Skeletal muscle cell (primary cell): ENCODE measurements at regions not wholly inside any gene's neighbourhood (a gene's known extent, or its start where the extent isn't known, plus 50 kb on each side); places are given as distances from the start of the nearest gene placed in this dataset.
"Not testable (repeated sequence)": the region's sequence is repeated elsewhere in the genome, so short reads cannot be mapped to it uniquely, and the experiment has no call there.

Source experiments
- DNase-seq: peaks from one replicate; pipeline ENCODE4 v3.0.0-alpha.2; 2010; ENCODE audit warnings: low read depth
- H3K4me3 ChIP-seq: 2 replicates; pipeline ENCODE4 v1.5.1; 2011; ENCODE audit warnings: low read depth, mild to moderate bottlenecking, control low read depth, low read length, moderate library complexity

GRCh38 chr9:67168530-67169157 lies 176.3 kb upstream of the SPATA31A3 start:
- DNase-seq, H3K4me3 ChIP-seq: not testable (repeated sequence)

DNA sequence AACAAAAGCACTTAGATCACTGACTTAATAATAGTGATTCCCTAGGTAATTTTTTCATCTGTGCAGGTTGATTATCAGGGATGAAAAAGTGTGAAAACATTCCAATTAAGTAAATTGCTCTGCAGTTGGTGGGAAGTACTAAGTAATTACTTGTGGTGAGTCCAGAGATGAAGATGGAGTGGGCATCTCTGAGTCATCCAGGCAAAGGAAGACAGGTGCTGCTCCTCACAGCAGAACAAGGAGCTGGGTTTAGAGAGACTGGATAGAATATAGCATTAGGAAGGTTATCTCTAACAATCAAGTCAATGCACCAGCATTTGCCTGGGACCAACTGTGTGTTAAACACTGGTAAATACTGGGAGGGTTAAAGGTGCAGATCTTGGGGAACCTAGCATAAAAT lies 174.0 kb upstream of the SPATA31A3 start:
- not testable (repeated sequence) for DNase-seq, H3K4me3 ChIP-seq

DNA sequence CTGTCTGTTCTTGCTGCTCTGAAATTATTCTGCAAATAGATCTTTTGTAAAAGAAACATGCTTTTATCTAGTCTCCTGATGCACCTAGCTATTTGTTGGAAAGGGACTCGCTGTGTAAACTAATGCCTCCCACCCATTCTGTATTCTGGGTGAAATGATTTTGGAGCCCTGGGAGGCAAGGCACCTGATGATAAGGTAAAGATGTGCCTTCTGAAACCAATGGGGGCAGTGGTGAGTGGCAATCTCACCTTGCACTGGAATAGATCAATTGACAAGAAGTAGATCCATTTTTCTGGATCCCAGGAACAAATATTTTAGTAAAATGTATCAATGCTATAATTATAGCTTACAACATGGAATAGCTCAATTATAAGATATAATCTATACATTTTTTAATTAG lies 170.5 kb upstream of the SPATA31A3 start:
- not testable (repeated sequence) for DNase-seq, H3K4me3 ChIP-seq

DNA sequence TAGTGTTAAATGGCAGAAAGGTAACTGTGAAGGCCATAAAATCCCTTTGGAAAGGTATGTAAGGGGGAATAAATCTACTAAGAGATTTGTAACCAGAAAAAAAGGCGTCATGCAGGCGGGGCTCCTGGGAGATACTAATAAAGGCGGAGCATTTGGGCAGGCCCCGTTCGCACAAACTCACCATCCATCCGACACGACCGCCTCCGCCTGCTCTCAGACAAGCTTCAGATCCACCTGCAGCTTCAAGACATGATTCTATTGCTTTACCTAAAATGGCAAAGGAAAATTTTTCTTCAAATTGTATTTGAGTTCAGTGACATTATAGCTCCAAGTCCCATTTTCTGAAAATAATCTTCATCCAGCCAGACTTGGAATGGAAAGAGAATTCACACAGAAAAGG lies 162.9 kb upstream of the SPATA31A3 start:
- not testable (repeated sequence) for H3K4me3 ChIP-seq, DNase-seq

DNA sequence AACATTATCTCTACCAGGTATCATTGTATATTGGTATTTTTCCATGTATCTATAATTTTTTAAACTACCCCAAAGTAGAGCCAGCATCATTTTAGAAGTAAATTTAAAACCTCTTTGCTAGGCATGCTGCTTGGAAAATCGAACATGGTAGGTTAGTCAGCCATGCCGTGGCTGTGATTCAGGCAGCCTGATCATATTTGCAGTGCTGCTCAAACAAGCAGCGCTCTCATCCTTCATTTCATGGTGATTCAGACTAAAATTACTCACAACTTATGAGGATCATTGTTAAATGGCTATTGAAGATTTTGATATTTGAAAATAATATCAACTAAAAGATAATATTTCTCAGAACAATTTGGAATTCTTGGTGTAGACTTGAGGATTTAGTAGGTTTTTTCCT lies 161.2 kb upstream of the SPATA31A3 start:
- not testable (repeated sequence) for DNase-seq, H3K4me3 ChIP-seq

- H3K4me3 ChIP-seq = not testable (repeated sequence)
Measured at GRCh38 chr9:67142392-67143107, 150.2 kb upstream of the SPATA31A3 start.

DNA sequence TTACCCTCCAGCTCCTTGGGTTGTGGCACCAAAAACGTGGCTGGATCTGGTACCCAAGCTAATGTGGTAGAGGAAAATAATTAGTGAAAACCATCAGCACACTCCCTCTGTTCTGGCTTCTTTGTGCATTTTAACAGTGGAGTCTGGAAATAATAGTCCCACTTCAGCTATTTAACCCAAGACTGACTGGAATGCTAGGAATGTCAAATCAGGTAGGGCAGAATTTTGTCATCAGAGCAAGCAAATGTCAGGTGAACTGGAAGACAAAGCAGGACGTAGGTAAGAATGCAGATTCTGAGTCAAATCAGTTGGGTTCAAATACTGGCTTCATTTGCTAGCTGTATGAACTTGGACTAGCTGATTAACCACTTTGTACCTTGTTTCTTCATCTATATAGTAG lies 144.0 kb upstream of the SPATA31A3 start:
- not testable (repeated sequence) for DNase-seq, H3K4me3 ChIP-seq

More at GRCh38 chr9:67142392-67143107, 150.2 kb upstream of the SPATA31A3 start:
- not testable (repeated sequence) for DNase-seq

DNA sequence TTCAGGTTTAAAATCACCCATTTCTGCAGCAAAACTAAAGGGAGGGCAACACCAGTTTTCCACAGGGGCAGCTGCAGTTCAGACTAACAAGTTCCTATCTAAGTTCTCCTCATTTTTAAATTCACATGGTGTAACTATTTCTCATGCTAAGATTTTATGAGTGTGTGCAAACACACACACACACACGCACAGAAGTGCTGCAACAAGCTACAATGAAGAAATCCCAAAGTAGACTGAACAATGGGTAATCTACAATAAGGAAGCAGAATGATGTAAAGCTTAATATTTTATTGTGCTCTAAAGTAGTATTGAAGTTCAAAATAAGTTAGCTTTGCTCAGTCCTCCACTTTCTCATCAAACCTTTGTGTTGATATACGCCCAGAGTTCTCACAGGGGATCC lies 140.8 kb upstream of the SPATA31A3 start:
- H3K4me3 ChIP-seq, DNase-seq: not testable (repeated sequence)

DNA sequence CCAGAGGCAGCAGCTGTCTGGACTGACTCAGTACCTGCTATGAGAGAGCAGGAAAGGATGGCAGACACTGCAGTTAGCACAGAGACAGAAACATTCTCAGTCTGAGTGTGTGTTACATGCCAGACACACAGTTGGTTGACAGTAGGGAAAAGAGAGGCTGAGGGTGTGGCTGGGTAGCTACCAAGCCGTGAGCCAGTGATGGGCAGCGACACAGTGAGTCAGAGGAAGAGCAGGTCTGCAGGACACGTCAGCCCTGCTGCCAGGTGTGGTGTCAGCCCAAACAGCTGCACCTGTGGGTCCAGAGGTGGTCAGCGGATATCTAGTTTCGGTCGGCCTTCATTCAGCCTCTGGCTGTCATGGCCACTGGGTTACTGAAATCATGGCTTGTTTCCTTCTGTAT lies 124.4 kb upstream of the SPATA31A3 start:
- H3K4me3 ChIP-seq, DNase-seq: not testable (repeated sequence)

DNA sequence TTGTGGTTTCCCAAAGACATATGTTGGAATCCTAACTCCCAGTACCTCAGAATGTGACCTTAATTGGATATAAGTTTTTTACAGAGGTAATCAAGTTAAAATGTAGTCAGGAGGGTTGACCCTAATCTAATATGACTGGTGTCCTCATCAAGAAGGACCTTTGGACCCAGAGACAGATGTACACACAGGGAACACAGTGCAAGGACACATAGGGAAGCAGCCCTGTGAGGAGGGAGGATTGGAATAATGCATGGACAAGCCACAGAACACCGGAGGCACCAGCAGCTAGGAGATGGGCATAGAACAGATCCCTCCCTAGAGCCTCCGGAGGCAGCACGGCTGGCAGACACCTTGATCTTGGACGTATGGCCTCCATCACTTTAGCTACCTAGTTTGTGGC lies 119.8 kb upstream of the SPATA31A3 start:
- DNase-seq, H3K4me3 ChIP-seq: not testable (repeated sequence)

- DNase-seq = not testable (repeated sequence)
Measured at GRCh38 chr9:67111733-67112132, 119.4 kb upstream of the SPATA31A3 start.

DNA sequence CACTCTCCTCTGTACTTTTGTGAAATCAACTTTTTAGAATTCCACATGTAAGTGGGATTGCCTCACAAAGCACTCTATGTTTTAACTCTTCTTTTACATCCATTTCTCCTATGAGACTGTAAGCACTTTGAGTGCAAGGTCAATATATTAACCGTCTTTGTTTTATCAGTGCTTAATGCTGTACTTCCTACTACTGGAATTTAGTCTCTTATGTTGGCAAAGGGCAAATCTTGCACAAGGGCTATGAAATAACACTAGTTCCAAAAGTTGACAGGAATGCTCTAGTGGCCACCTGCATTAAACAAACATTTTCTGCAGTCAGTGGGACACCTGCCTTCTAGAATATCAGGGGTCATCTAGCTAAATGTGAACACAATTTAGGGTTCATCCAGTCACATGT lies 117.5 kb upstream of the SPATA31A3 start:
- DNase-seq, H3K4me3 ChIP-seq: not testable (repeated sequence)

More at GRCh38 chr9:67111733-67112132, 119.4 kb upstream of the SPATA31A3 start:
- not testable (repeated sequence) for H3K4me3 ChIP-seq

GRCh38 chr9:67106659-67107058 lies 114.3 kb upstream of the SPATA31A3 start:
- not testable (repeated sequence) for H3K4me3 ChIP-seq, DNase-seq

DNA sequence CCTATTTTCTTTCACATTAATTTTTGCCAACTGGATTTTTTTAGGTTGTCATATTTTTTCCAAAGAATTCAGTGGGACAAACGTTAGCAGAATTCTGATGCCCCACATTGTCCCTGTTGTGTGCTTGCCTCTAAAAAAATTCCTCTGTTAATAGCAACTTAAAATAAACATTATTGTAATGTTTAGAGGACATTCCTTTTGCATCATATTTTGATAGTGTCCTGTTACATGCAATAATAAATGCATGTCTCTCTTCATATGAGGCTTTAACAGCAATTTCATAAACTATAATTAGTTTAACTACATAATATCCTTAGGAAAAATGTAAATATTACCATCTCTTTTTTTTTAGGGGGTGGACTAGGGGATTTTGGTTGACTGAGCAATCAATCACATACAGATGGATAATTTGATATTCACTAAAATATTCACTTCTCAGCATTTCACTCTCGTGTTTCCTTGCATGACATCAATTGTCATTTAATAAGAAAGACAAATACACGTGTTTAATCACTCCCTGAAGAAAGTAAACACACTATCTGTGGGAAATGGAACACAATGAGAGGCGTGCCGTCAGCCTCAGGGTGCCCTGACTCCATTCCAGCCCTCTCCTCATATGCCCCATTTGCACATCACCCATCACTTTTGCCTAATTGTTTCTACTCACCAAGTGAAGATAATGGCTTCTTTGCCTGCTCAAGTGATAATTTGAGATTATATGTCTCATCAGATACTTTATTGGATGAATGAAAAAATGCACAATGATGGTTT lies 110.3 kb upstream of the SPATA31A3 start:
- not testable (repeated sequence) for DNase-seq, H3K4me3 ChIP-seq

- not testable (repeated sequence) for H3K4me3 ChIP-seq, DNase-seq
Measured at GRCh38 chr9:67091104-67091503, 98.8 kb upstream of the SPATA31A3 start.

DNA sequence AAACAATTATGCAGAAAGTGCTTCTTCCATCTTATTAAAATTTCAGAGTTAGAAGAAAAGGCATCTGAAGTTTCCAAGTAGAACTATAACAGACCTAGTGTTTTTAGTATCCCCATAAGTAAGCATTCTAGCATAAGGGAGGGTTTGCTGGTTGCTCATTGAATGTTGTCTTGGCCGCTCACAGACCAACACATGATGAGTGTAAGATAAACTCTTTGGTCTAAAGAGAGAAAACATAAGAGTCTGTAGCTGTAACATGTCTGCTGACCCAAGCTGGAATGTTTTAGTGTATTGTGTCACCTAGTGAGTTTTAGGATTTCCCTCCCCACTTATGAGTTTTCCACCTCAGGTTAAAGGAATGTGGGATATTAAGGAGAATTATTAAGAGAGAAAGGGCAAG lies 94.5 kb upstream of the SPATA31A3 start:
- DNase-seq, H3K4me3 ChIP-seq: not testable (repeated sequence)

GRCh38 chr9:67066140-67066539 lies 73.8 kb upstream of the SPATA31A3 start:
- not testable (repeated sequence) for H3K4me3 ChIP-seq, DNase-seq

DNA sequence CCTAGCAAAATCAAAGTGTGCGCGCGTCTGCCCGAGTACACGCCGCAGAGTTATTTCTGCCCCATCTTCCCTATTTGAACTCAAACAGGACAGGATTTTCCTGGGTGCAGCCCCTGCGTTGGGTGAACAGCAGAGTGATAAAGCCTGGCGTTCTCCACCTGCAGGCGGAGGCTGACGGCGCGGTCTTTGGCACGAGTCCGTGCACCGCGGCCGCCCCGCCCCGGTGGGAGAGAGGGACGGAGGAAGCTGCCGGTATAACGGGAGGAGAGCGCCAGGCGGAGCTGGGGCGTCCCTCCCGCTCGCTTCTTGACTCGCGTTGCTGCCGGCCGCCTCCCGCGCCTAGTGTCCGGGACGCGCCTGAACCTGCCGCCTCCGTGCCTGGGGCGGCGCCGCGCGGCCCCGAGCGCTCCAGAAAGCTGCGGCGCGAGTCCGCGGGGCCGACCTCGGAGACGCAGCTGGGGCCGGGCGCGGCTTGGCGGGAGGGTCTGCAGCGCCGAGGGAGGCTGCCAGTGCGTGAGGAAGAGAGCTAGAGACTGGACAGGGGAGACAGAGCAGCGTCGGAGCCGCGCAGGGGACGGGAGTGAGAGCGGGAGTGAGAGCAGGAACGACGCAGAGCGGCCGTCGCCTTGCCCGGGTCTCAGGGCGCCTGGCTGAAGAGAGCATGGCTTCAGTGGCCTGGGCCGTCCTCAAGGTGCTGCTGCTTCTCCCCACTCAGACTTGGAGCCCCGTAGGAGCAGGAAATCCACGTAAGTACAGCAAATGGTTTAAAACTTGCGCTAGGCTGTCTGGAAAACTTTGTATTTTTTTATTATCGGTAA lies 66.8 kb upstream of the SPATA31A3 start:
- peak overlapping the region; percentile 38 for H3K4me3 ChIP-seq
- DNase-seq = not testable (repeated sequence)
